ENCODE measurements at regions not wholly inside any gene's neighbourhood (a gene's known extent, or its start where the extent isn't known, plus 50 kb on each side); places are given as distances from the start of the nearest gene placed in this dataset.
A peak's percentile ranks its signal among the peaks of the same experiment; 100 is the strongest.

- TF ChIP-seq REST (IDR thresholded peaks at IDR 0.05; ENCODE audit: insufficient read depth in 1 of 2, low read depth in 2 of 2, low read length in 2 of 2) = no peak
- no peak for TF ChIP-seq SIN3A (IDR thresholded peaks at IDR 0.05; ENCODE audit: borderline replicate concordance, insufficient read depth, low read length)
- no peak for TF ChIP-seq TAF1 (IDR thresholded peaks at IDR 0.05; ENCODE audit: borderline replicate concordance, insufficient read depth, low read length)
- TF ChIP-seq POLR2AphosphoS5 (IDR thresholded peaks at IDR 0.05; ENCODE audit: low read depth, low read length) = no peak
- TF ChIP-seq FOXP2 (optimal IDR thresholded peaks at IDR 0.05; ENCODE audit: borderline replicate concordance, extremely low read depth, extremely low read length, insufficient read depth) = no peak
These were observed 376.1 kb upstream of the OPRM1 start for GRCh38 chr6:153662982-153663381.

GRCh38 chr6:153645326-153645725 lies 393.7 kb upstream of the OPRM1 start:
- no peak for TF ChIP-seq FOXP2 (optimal IDR thresholded peaks at IDR 0.05; ENCODE audit: borderline replicate concordance, extremely low read depth, extremely low read length, insufficient read depth)
- TF ChIP-seq REST (IDR thresholded peaks at IDR 0.05; ENCODE audit: insufficient read depth in 1 of 2, low read depth in 2 of 2, low read length in 2 of 2) = no peak
- TF ChIP-seq TAF1 (IDR thresholded peaks at IDR 0.05; ENCODE audit: borderline replicate concordance, insufficient read depth, low read length) = no peak
- TF ChIP-seq SIN3A (IDR thresholded peaks at IDR 0.05; ENCODE audit: borderline replicate concordance, insufficient read depth, low read length) = no peak
- TF ChIP-seq POLR2AphosphoS5 (IDR thresholded peaks at IDR 0.05; ENCODE audit: low read depth, low read length) = no peak

- TF ChIP-seq SIN3A (IDR thresholded peaks at IDR 0.05; ENCODE audit: borderline replicate concordance, insufficient read depth, low read length) (no peak), POLR2AphosphoS5 (IDR thresholded peaks at IDR 0.05; ENCODE audit: low read depth, low read length) (no peak), FOXP2 (optimal IDR thresholded peaks at IDR 0.05; ENCODE audit: borderline replicate concordance, extremely low read depth, extremely low read length, insufficient read depth) (no peak), TAF1 (IDR thresholded peaks at IDR 0.05; ENCODE audit: borderline replicate concordance, insufficient read depth, low read length) (no peak), REST (IDR thresholded peaks at IDR 0.05; ENCODE audit: insufficient read depth in 1 of 2, low read depth in 2 of 2, low read length in 2 of 2) (no peak)
These were observed 395.0 kb upstream of the OPRM1 start for GRCh38 chr6:153644000-153644399.

- TF ChIP-seq FOXP2 (optimal IDR thresholded peaks at IDR 0.05; ENCODE audit: borderline replicate concordance, extremely low read depth, extremely low read length, insufficient read depth) (no peak), SIN3A (IDR thresholded peaks at IDR 0.05; ENCODE audit: borderline replicate concordance, insufficient read depth, low read length) (no peak), POLR2AphosphoS5 (IDR thresholded peaks at IDR 0.05; ENCODE audit: low read depth, low read length) (no peak), TAF1 (IDR thresholded peaks at IDR 0.05; ENCODE audit: borderline replicate concordance, insufficient read depth, low read length) (no peak), REST (IDR thresholded peaks at IDR 0.05; ENCODE audit: insufficient read depth in 1 of 2, low read depth in 2 of 2, low read length in 2 of 2) (no peak)
These were observed 404.6 kb upstream of the OPRM1 start for GRCh38 chr6:153634416-153634815.

GRCh38 chr6:153625089-153625488 lies 414.0 kb upstream of the OPRM1 start:
- TF ChIP-seq TAF1 (IDR thresholded peaks at IDR 0.05; ENCODE audit: borderline replicate concordance, insufficient read depth, low read length) (peak; percentile 39; the same call in 1 of the 2 replicates), FOXP2 (optimal IDR thresholded peaks at IDR 0.05; ENCODE audit: borderline replicate concordance, extremely low read depth, extremely low read length, insufficient read depth) (no peak), SIN3A (IDR thresholded peaks at IDR 0.05; ENCODE audit: borderline replicate concordance, insufficient read depth, low read length) (peak; percentile 79; the same call in 1 of the 2 replicates), POLR2AphosphoS5 (IDR thresholded peaks at IDR 0.05; ENCODE audit: low read depth, low read length) (peak; percentile 72; the same call in 1 of the 2 replicates), REST (IDR thresholded peaks at IDR 0.05; ENCODE audit: insufficient read depth in 1 of 2, low read depth in 2 of 2, low read length in 2 of 2) (no peak; a peak in 1 of 4 replicates)

Data from PFSK-1 (cell line).